ENCODE measurements at regions not wholly inside any gene's neighbourhood (a gene's known extent, or its start where the extent isn't known, plus 50 kb on each side); places are given as distances from the start of the nearest gene placed in this dataset.
"Not testable (repeated sequence)": the region's sequence is repeated elsewhere in the genome, so short reads cannot be mapped to it uniquely, and the experiment has no call there.

GRCh38 chr4:62526671-62527070, 1326.5 kb downstream of the ADGRL3 start:
- H3K9ac ChIP-seq (ENCODE audit: low read length): no peak overlapping the region
- H3K36me3 ChIP-seq (ENCODE audit: control insufficient read depth, insufficient read depth, low read length, severe bottlenecking): no peaks in the 10 kb centered on the region
- no peaks in the 10 kb centered on the region for H3K9me3 ChIP-seq (ENCODE audit: control insufficient read depth, low read length)
- no peak overlapping the region for H3K4me3 ChIP-seq (ENCODE audit: low read length)
- H3K4me1 ChIP-seq (ENCODE audit: control insufficient read depth, insufficient read depth, low read length): no peaks in the 10 kb centered on the region
- no peaks in the 10 kb centered on the region for H3K27me3 ChIP-seq (replicated peaks; ENCODE audit: control insufficient read depth, insufficient read depth, low read length)
- DNase-seq (ENCODE audit: low read depth): no peak

GRCh38 chr4:62523256-62523655, 1323.1 kb downstream of the ADGRL3 start:
- H3K4me3 ChIP-seq (ENCODE audit: low read length): no peak overlapping the region
- no peak for DNase-seq (ENCODE audit: low read depth)
- H3K9me3 ChIP-seq (ENCODE audit: control insufficient read depth, low read length): no peaks in the 10 kb centered on the region
- no peaks in the 10 kb centered on the region for H3K36me3 ChIP-seq (ENCODE audit: control insufficient read depth, insufficient read depth, low read length, severe bottlenecking)
- no peaks in the 10 kb centered on the region for H3K4me1 ChIP-seq (ENCODE audit: control insufficient read depth, insufficient read depth, low read length)
- no peaks in the 10 kb centered on the region for H3K27me3 ChIP-seq (replicated peaks; ENCODE audit: control insufficient read depth, insufficient read depth, low read length)
- no peak overlapping the region for H3K9ac ChIP-seq (ENCODE audit: low read length)

- no peaks in the 10 kb centered on the region for H3K27me3 ChIP-seq (replicated peaks; ENCODE audit: control insufficient read depth, insufficient read depth, low read length)
- no peaks in the 10 kb centered on the region for H3K4me1 ChIP-seq (ENCODE audit: control insufficient read depth, insufficient read depth, low read length)
- no peak overlapping the region for H3K9ac ChIP-seq (ENCODE audit: low read length)
- H3K9me3 ChIP-seq (ENCODE audit: control insufficient read depth, low read length): no peaks in the 10 kb centered on the region
- DNase-seq (ENCODE audit: low read depth): no peak
- H3K36me3 ChIP-seq (ENCODE audit: control insufficient read depth, insufficient read depth, low read length, severe bottlenecking): no peaks in the 10 kb centered on the region
- no peak overlapping the region for H3K4me3 ChIP-seq (ENCODE audit: low read length)
Measured at GRCh38 chr4:62522273-62522672, 1322.1 kb downstream of the ADGRL3 start.

GRCh38 chr4:62517716-62518115, 1317.6 kb downstream of the ADGRL3 start:
- H3K36me3 ChIP-seq (ENCODE audit: control insufficient read depth, insufficient read depth, low read length, severe bottlenecking): no peaks in the 10 kb centered on the region
- no peak overlapping the region for H3K9ac ChIP-seq (ENCODE audit: low read length)
- H3K27me3 ChIP-seq (replicated peaks; ENCODE audit: control insufficient read depth, insufficient read depth, low read length): no peaks in the 10 kb centered on the region
- DNase-seq (ENCODE audit: low read depth): no peak
- H3K4me3 ChIP-seq (ENCODE audit: low read length): no peak overlapping the region
- H3K4me1 ChIP-seq (ENCODE audit: control insufficient read depth, insufficient read depth, low read length): no peaks in the 10 kb centered on the region
- H3K9me3 ChIP-seq (ENCODE audit: control insufficient read depth, low read length): no peaks in the 10 kb centered on the region

- Histone ChIP-seq H3K4me1 (ENCODE audit: control insufficient read depth, insufficient read depth, low read length) (no peaks in the 10 kb centered on the region), H3K9me3 (ENCODE audit: control insufficient read depth, low read length) (no peaks in the 10 kb centered on the region), H3K27me3 (replicated peaks; ENCODE audit: control insufficient read depth, insufficient read depth, low read length) (no peaks in the 10 kb centered on the region), H3K9ac (ENCODE audit: low read length) (no peak overlapping the region), H3K36me3 (ENCODE audit: control insufficient read depth, insufficient read depth, low read length, severe bottlenecking) (no peaks in the 10 kb centered on the region), H3K4me3 (ENCODE audit: low read length) (no peak overlapping the region)
- DNase-seq (ENCODE audit: low read depth): no peak
Measured at GRCh38 chr4:62513306-62513705, 1313.2 kb downstream of the ADGRL3 start.

GRCh38 chr4:62512271-62512670, 1312.1 kb downstream of the ADGRL3 start:
- Histone ChIP-seq H3K36me3 (ENCODE audit: control insufficient read depth, insufficient read depth, low read length, severe bottlenecking) (no peaks in the 10 kb centered on the region), H3K4me1 (ENCODE audit: control insufficient read depth, insufficient read depth, low read length) (no peaks in the 10 kb centered on the region), H3K9me3 (ENCODE audit: control insufficient read depth, low read length) (no peaks in the 10 kb centered on the region), H3K4me3 (ENCODE audit: low read length) (no peak overlapping the region), H3K27me3 (replicated peaks; ENCODE audit: control insufficient read depth, insufficient read depth, low read length) (no peaks in the 10 kb centered on the region), H3K9ac (ENCODE audit: low read length) (no peak overlapping the region)
- no peak for DNase-seq (ENCODE audit: low read depth)

- Histone ChIP-seq H3K27me3 (replicated peaks; ENCODE audit: control insufficient read depth, insufficient read depth, low read length) (no peaks in the 10 kb centered on the region), H3K9me3 (ENCODE audit: control insufficient read depth, low read length) (no peaks in the 10 kb centered on the region), H3K4me1 (ENCODE audit: control insufficient read depth, insufficient read depth, low read length) (no peaks in the 10 kb centered on the region), H3K36me3 (ENCODE audit: control insufficient read depth, insufficient read depth, low read length, severe bottlenecking) (no peaks in the 10 kb centered on the region), H3K4me3 (ENCODE audit: low read length) (no peak overlapping the region), H3K9ac (ENCODE audit: low read length) (no peak overlapping the region)
- DNase-seq (ENCODE audit: low read depth): no peak
Measured at GRCh38 chr4:62510228-62510627, 1310.1 kb downstream of the ADGRL3 start.

GRCh38 chr4:62500296-62500695, 1300.2 kb downstream of the ADGRL3 start:
- no peak overlapping the region for H3K4me3 ChIP-seq (ENCODE audit: low read length)
- no peaks in the 10 kb centered on the region for H3K36me3 ChIP-seq (ENCODE audit: control insufficient read depth, insufficient read depth, low read length, severe bottlenecking)
- H3K9me3 ChIP-seq (ENCODE audit: control insufficient read depth, low read length): no peaks in the 10 kb centered on the region
- DNase-seq (ENCODE audit: low read depth): no peak
- no peaks in the 10 kb centered on the region for H3K4me1 ChIP-seq (ENCODE audit: control insufficient read depth, insufficient read depth, low read length)
- no peak overlapping the region for H3K9ac ChIP-seq (ENCODE audit: low read length)
- H3K27me3 ChIP-seq (replicated peaks; ENCODE audit: control insufficient read depth, insufficient read depth, low read length): no peaks in the 10 kb centered on the region

GRCh38 chr4:62495032-62495431, 1294.9 kb downstream of the ADGRL3 start:
- Histone ChIP-seq H3K9ac (ENCODE audit: low read length) (no peak overlapping the region), H3K9me3 (ENCODE audit: control insufficient read depth, low read length) (no peaks in the 10 kb centered on the region), H3K4me3 (ENCODE audit: low read length) (no peak overlapping the region), H3K4me1 (ENCODE audit: control insufficient read depth, insufficient read depth, low read length) (no peaks in the 10 kb centered on the region), H3K27me3 (replicated peaks; ENCODE audit: control insufficient read depth, insufficient read depth, low read length) (no peaks in the 10 kb centered on the region), H3K36me3 (ENCODE audit: control insufficient read depth, insufficient read depth, low read length, severe bottlenecking) (no peaks in the 10 kb centered on the region)
- DNase-seq (ENCODE audit: low read depth): no peak

GRCh38 chr4:62491756-62492155, 1291.6 kb downstream of the ADGRL3 start:
- H3K4me1 ChIP-seq (ENCODE audit: control insufficient read depth, insufficient read depth, low read length); H3K9ac ChIP-seq (ENCODE audit: low read length); H3K36me3 ChIP-seq (ENCODE audit: control insufficient read depth, insufficient read depth, low read length, severe bottlenecking); DNase-seq (ENCODE audit: low read depth); H3K4me3 ChIP-seq (ENCODE audit: low read length); H3K27me3 ChIP-seq (replicated peaks; ENCODE audit: control insufficient read depth, insufficient read depth, low read length); H3K9me3 ChIP-seq (ENCODE audit: control insufficient read depth, low read length): not testable (repeated sequence)

GRCh38 chr4:62490635-62491034, 1290.5 kb downstream of the ADGRL3 start:
- Histone ChIP-seq H3K9me3 (ENCODE audit: control insufficient read depth, low read length) (no peaks in the 10 kb centered on the region), H3K4me1 (ENCODE audit: control insufficient read depth, insufficient read depth, low read length) (no peaks in the 10 kb centered on the region), H3K4me3 (ENCODE audit: low read length) (no peak overlapping the region), H3K9ac (ENCODE audit: low read length) (no peak overlapping the region), H3K27me3 (replicated peaks; ENCODE audit: control insufficient read depth, insufficient read depth, low read length) (no peaks in the 10 kb centered on the region), H3K36me3 (ENCODE audit: control insufficient read depth, insufficient read depth, low read length, severe bottlenecking) (no peaks in the 10 kb centered on the region)
- DNase-seq (ENCODE audit: low read depth): no peak

- no peaks in the 10 kb centered on the region for H3K27me3 ChIP-seq (replicated peaks; ENCODE audit: control insufficient read depth, insufficient read depth, low read length)
- H3K36me3 ChIP-seq (ENCODE audit: control insufficient read depth, insufficient read depth, low read length, severe bottlenecking): no peaks in the 10 kb centered on the region
- no peaks in the 10 kb centered on the region for H3K4me1 ChIP-seq (ENCODE audit: control insufficient read depth, insufficient read depth, low read length)
- no peak overlapping the region for H3K4me3 ChIP-seq (ENCODE audit: low read length)
- no peak for DNase-seq (ENCODE audit: low read depth)
- no peak overlapping the region for H3K9ac ChIP-seq (ENCODE audit: low read length)
- no peaks in the 10 kb centered on the region for H3K9me3 ChIP-seq (ENCODE audit: control insufficient read depth, low read length)
Measured at GRCh38 chr4:62487016-62487415, 1286.9 kb downstream of the ADGRL3 start.

Data from adipocyte (in vitro differentiated cells).